ENCODE measurements at regions not wholly inside any gene's neighbourhood (a gene's known extent, or its start where the extent isn't known, plus 50 kb on each side); places are given as distances from the start of the nearest gene placed in this dataset.

DNA sequence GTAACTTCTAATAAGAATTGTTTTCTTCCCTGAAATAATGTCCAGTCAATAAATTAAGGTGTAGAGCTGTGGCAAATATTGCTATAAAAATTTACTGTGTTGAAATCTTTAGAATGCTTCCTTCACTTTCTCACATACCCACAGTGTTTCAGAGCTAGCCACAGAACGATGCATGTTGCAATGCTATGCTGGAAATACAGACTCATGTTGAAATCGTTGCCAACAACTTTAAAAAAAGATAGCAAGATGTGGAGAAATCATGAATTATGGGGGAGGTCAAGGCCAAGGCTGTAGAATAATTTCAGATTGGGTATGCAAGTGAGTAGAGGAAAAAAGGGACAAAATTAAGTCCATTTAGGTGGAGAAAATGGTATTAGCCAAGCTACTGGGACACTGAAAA lies 204.8 kb downstream of the VEGFC start:
- TF ChIP-seq, protein P1, sequence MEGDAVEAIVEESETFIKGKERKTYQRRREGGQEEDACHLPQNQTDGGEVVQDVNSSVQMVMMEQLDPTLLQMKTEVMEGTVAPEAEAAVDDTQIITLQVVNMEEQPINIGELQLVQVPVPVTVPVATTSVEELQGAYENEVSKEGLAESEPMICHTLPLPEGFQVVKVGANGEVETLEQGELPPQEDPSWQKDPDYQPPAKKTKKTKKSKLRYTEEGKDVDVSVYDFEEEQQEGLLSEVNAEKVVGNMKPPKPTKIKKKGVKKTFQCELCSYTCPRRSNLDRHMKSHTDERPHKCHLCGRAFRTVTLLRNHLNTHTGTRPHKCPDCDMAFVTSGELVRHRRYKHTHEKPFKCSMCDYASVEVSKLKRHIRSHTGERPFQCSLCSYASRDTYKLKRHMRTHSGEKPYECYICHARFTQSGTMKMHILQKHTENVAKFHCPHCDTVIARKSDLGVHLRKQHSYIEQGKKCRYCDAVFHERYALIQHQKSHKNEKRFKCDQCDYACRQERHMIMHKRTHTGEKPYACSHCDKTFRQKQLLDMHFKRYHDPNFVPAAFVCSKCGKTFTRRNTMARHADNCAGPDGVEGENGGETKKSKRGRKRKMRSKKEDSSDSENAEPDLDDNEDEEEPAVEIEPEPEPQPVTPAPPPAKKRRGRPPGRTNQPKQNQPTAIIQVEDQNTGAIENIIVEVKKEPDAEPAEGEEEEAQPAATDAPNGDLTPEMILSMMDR (IDR thresholded peaks at IDR 0.05): no peak
- no peak for TF ChIP-seq POLR2A (IDR thresholded peaks at IDR 0.05)

Measured in thyroid gland (tissue), 4 donors.